EH (cell line): ENCODE measurements at regions not wholly inside any gene's neighbourhood (a gene's known extent, or its start where the extent isn't known, plus 50 kb on each side); places are given as distances from the start of the nearest gene placed in this dataset.

Source experiments
- DNase-seq: peaks from one replicate; pipeline ENCODE4 v3.0.0-alpha.2; 2015; ENCODE audit warnings: low read depth

GRCh38 chr4:181418496-181418895 is 824.7 kb upstream of the TENM3 start:
- DNase-seq, result no peak

GRCh38 chr4:181420950-181421349 is 822.3 kb upstream of the TENM3 start:
- DNase-seq, result no peak

DNA sequence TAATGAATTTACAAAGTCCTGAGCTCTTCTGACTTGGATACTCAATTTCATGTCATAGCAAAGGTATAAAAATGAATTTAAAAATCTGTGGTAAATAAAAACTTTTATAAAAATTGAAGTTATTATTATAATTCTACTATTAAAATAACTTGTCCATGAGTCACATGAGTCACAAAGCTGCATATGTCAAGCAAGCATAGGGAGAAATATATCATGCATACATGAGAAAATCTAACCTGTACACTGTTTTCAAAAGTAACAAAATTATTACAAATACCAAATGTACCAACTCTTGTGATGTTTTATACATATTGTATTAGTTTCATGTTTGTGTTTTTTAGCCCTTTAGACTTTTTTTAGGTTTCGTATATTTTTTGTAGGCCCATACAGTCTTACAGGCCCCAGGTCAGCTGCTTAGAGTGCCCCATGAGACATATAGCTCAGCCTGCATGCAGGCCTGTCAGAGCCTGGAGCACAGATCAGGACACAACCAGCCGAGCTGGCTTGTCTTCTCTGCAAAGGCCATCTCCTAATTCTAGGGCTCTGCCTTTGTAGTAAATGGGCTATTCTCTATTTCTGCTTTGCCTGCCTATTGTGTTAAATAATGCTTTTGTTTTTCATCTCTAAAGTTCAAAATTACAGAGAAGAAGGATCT is 818.7 kb upstream of the TENM3 start:
- DNase-seq, result no peak

- DNase-seq, result no peak
These were observed 816.1 kb upstream of the TENM3 start for GRCh38 chr4:181427076-181427475.

- DNase-seq, result no peak
These were observed 812.2 kb upstream of the TENM3 start for GRCh38 chr4:181431006-181431405.

- no peak for DNase-seq
These were observed 811.5 kb upstream of the TENM3 start for GRCh38 chr4:181431661-181432060.

DNA sequence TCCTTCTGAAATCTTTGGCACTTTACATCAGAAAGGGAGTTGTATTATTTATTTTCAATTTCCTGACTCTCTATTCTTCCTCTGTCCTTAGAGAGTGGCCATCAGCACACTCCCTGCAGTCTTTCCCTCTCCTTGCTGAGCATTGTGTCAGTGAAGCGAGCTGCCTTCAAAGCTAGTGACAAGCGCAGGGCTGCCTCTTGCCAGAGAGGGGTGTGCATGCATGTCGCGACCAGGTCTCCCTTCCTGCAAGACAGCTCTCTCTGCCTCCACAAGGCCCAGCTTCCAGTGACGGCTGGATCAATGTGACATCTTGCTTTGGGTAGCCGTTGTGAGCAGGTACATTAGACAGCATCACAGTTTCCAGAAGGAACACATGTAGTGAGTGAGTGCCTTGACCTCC is 810.9 kb upstream of the TENM3 start:
- DNase-seq, result no peak

DNA sequence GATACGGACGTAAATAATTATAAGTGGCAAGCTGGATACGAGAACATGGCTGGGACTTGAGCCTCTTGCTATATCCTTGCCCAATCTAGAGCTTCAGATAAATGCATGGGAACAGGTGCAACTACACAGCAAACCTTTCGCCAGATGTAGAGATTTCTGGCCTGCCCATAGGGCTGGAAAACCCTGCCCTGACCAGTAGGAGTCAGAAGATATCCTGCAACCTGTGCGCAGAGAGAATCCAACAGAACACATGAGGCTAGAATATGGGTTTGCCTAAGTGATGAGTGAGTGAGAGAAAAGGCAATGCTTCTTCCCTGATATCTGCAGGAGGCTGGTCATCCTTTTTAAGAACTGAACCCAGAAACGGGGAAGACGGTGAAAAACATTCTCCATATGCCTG is 805.3 kb upstream of the TENM3 start:
- no peak for DNase-seq

GRCh38 chr4:181438641-181439040 is 804.6 kb upstream of the TENM3 start:
- no peak for DNase-seq

- DNase-seq, result no peak
These were observed 800.2 kb upstream of the TENM3 start for GRCh38 chr4:181443021-181443420.

DNA sequence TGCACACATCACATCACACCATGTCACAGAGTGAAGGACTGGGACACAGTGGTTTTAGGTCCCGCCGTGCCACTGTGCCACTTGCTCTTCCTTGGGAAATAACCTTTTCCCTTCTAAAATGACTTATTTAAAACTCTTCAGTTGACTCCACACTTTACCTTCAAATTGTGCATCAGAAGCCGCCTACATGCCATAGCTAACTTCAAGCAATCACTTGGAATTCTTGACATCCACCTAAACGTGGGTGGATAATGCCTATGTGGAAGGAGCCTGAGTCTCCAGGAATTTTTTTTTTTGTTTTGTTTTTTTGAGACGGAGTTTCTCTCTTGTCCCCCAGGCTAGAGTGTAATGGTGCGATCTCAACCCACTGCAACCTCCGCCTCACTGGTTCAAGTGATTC is 777.4 kb upstream of the TENM3 start:
- no peak for DNase-seq

- DNase-seq, result peak; percentile 8
These were observed 774.8 kb upstream of the TENM3 start for GRCh38 chr4:181468451-181468850.

- DNase-seq, result no peak
These were observed 772.9 kb upstream of the TENM3 start for GRCh38 chr4:181470306-181470705.

DNA sequence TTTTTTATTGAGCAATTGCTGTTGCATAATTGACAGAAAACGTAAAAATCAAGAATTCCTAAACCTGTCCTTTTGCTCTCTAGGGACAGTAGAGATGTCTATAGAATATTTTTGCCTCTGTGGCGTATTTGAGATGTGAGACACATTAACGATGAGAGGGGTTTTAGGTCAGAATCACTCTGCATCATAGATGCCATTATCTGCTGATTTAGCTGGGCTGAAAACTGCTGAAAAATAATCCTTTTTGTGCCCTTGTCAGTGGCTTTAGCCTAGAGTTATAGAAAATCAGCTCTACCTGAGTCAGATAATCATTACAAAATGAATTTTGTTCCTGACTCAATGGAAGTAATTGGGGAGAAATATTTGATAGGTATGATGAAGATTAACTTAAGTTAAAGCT is 767.8 kb upstream of the TENM3 start:
- no peak for DNase-seq

DNA sequence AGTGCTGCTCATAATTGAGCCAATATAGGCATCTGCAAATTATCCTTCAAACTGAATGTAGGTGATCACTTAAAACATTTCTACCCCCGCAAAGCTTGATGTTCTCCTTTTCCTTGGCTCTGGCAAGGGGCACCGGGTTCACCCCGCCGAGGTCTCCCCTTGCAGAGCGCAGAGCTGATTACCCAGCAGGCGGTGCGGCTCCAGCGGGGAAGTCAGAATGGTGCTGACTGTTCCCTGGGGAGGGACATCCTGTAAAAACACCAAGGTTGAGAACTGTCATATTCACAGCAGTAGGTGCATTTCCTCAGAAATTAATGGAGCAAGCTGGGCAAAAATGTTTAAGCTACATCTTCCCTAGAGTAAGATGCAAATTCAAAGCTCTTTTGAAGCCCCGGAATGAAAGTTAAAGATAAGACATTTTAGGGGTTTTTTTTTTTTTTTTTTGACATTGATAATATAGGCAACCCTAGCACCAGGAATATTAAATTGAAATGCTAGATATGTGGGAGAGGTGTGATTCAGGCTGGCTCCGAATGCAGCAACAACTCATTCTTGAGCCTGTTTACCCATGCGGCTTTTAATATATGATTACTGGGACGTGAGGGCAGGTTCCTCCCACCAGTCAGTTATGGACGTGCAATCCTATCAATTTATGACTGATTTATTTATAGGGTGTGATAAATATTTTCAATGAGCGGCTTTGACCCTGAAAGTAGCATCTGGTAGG is 767.3 kb upstream of the TENM3 start:
- DNase-seq, result no peak

DNA sequence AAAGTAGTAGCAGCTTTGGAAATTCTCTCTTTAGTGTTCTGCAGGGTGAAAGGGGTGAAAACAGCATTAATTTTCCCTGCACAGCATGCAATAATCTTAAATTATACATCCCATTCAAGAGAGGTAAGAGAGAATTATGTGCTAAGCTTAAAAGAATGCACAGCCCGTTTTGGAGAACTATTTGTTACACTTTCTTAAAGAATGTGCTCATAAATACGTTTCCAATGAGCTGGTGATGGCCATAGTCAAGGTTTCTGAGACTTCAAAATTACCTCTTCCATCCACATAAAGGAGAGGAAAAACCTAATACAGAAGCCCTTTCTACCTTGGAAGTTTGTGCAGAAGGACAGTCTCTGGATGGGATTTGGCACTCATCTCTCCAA is 766.7 kb upstream of the TENM3 start:
- peak; percentile 29 for DNase-seq

GRCh38 chr4:181477591-181477990 is 765.6 kb upstream of the TENM3 start:
- DNase-seq, result peak; percentile 27

DNA sequence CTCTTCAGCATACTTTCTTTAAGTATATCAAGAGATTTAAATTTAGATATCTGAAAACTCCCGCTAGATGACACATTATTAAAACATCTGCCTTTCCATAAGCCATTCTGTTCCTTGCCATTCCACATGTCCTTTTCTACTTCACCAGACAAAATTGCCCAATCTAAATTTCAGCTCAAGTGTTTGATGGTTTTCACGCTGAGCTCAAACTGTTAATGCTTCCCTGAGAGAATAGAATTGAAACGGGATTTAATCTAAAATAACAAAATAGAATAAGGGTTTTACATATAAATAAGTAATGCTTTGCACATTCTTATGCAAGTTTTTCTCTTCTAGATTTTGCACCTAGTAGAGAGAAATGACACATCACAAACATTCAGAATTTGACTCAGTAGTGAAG is 764.5 kb upstream of the TENM3 start:
- DNase-seq, result peak; percentile 25

DNA sequence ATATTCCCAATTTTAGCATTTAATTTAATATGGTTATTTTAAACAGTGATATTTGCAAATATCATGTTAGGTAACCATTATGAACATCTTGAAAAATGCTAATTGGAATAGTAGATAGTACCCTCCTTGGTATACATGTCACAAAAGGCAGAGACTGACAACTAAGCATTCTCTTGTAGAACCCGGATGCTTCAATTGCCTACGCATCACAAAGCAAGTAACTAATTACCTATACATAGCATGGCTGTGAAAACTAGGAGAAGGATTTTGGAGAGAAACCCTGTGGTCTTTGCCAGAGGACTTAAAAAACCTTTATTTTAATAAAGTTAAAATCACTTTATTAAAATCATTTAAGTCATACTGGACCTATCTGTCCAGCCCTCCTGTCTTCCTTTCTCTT is 764.1 kb upstream of the TENM3 start:
- no peak for DNase-seq

DNA sequence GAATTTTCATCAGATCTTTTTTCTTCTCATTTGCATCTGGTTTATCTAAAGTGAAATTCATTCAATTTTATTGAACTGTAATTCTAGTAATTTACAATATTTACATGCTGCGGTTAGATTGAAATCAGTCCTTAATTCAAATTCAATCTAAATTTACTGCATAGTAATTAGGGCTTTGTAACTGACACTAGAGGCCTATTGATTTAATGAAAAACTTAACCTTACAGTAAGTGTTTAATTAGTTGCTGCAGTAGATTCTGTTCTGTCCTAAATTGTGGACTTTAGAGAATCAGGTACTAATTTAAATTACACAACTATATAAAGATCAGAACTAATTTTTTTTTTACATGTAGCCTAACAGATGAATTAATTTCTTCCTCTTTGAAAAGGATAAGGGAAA is 758.8 kb upstream of the TENM3 start:
- DNase-seq, result no peak

DNA sequence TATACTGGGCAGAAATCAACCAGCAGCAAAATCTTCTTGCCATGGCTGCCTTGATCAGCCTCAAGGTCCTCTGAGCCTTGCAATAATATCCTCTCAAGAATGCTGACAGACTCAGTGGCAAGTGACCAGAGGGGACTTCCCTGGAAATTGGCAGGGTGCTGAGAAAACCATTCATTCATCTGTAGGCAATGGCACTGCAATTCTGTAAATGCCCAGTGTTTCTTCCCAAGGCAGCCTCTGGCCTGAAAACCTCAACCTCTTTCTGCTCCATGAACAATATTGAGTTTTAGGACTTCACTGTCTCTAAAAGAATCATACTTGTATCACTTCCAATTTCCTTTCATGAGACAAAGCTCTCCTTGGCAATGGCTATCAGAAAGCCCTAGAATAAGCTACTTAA is 754.3 kb upstream of the TENM3 start:
- no peak for DNase-seq

DNA sequence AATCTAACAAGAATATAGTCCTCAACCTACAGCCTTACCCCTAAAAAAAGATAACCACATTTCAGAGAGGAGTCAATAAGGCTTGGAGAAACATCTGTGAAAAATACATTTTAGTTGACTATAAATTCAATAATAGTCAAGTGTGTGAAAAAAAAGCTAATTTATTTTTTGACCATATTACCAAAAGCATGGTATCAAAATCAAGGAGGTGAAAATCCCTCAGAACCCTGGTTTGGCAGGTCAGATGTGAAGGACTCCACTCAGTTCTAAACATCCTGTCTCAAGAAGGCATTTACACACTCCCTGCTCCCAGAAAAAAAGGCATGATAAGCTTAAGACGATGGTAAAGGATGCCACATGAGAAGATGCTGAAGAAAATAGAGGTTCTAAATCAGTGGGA is 745.1 kb upstream of the TENM3 start:
- DNase-seq, result no peak

- no peak for DNase-seq
These were observed 740.6 kb upstream of the TENM3 start for GRCh38 chr4:181502611-181503010.
